K562 (cell line): ENCODE measurements at regions not wholly inside any gene's neighbourhood (a gene's known extent, or its start where the extent isn't known, plus 50 kb on each side); places are given as distances from the start of the nearest gene placed in this dataset.

Experiments
- FOXP1 ChIP-seq: sonication (generic); formaldehyde crosslinking; IDR thresholded peaks from 2 replicates; pipeline ENCODE4 v1.8.0; 2022; ENCODE audit warnings: mild to moderate bottlenecking, missing genetic modification reagents
- JUN ChIP-seq, 2 experiments: sonication (generic) in 1 of 2; formaldehyde crosslinking in 1 of 2; IDR thresholded peaks; 2 replicates each; pipeline versions ENCODE4 v1.6.1 to v1.8.0; 2012 to 2022; ENCODE audit warnings: borderline replicate concordance in 2 of 2, mild to moderate bottlenecking in 2 of 2, improper control_type of control experiment in 1 of 2, low read depth in 1 of 2, low read length in 1 of 2, missing genetic modification reagents in 1 of 2
- POLR2AphosphoS2 ChIP-seq: IDR thresholded peaks from 2 replicates; pipeline ENCODE4 v1.6.1; 2012; ENCODE audit warnings: low read length, improper control_type of control experiment
- SMC3 ChIP-seq: conservative IDR thresholded peaks from 2 replicates; pipeline ENCODE4 v1.6.1; 2011; ENCODE audit warnings: low read depth, low read length, improper control_type of control experiment; ENCODE audit not compliant: insufficient read depth

DNA sequence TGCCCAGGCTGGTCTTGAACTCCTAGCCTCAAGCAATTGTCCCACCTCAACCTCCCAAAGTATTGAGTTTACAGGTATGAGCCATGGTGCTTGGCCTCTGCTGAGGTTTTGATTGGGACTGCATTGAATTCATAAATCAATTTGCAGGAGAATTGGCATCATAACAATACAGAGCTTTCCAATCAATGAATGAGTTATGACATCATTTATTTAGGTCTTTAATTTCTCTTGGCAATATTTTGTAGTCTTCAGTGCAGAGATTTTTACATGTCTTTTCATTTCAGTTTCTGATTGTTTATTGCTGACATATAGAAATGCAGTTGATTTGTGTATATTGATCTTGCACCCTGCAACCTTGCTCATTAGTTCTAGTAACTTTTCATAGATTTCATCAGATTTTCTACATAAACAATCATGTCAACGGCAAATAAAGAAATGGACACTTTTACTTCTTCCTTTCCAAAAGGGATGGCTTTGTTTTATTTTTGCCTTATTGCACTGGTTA, 119.9 kb downstream of the TFCP2L1 start:
- TF ChIP-seq SMC3, result no peak
- TF ChIP-seq JUN (IDR thresholded peaks at IDR 0.05; ENCODE audit: borderline replicate concordance, low read depth, low read length), result no peak
- TF ChIP-seq JUN (CRISPR knock-in tag; IDR thresholded peaks at IDR 0.05; ENCODE audit: borderline replicate concordance), result no peak
- TF ChIP-seq FOXP1 (CRISPR knock-in tag), result no peak
- no peak for TF ChIP-seq POLR2AphosphoS2
